G401 (cell line): ENCODE measurements at regions not wholly inside any gene's neighbourhood (a gene's known extent, or its start where the extent isn't known, plus 50 kb on each side); places are given as distances from the start of the nearest gene placed in this dataset.
A peak's percentile ranks its signal among the peaks of the same experiment; 100 is the strongest.

Experiments
- DNase-seq: peaks from one replicate; pipeline ENCODE4 v3.0.0-alpha.2; 2015; ENCODE audit warnings: low spot score
- in situ Hi-C: cut with HindIII; loops from 2 replicates; pipeline ENCODE4 v1.10.0; 2016; ENCODE audit warnings: low sequenced_read_pairs, mixed read lengths

- in situ Hi-C loops: no loop called here
- DNase-seq: no peak
These were observed 102.5 kb downstream of the RBFOX3 start for GRCh38 chr17:79508291-79508716.

- in situ Hi-C loops: no loop called here
- no peak for DNase-seq
These were observed 103.9 kb downstream of the RBFOX3 start for GRCh38 chr17:79506955-79507354.

- in situ Hi-C loops: no loop called here
- peak; percentile 79 for DNase-seq
These were observed 104.5 kb downstream of the RBFOX3 start for GRCh38 chr17:79506150-79506870.

GRCh38 chr17:79505199-79505598 lies 105.7 kb downstream of the RBFOX3 start:
- DNase-seq: no peak
- in situ Hi-C loops: no loop called here

GRCh38 chr17:79504181-79504605 lies 106.7 kb downstream of the RBFOX3 start:
- in situ Hi-C loops: no loop called here
- DNase-seq: peak; percentile 77

GRCh38 chr17:79503126-79503839 lies 107.6 kb downstream of the RBFOX3 start:
- in situ Hi-C loops: no loop called here
- DNase-seq: no peak

GRCh38 chr17:79501910-79502309 lies 108.9 kb downstream of the RBFOX3 start:
- DNase-seq: no peak
- in situ Hi-C loops: no loop called here

- in situ Hi-C loops: no loop called here
- DNase-seq: no peak
These were observed 109.9 kb downstream of the RBFOX3 start for GRCh38 chr17:79500745-79501618.

- in situ Hi-C loops: no loop called here
- DNase-seq: no peak
These were observed 112.0 kb downstream of the RBFOX3 start for GRCh38 chr17:79498854-79499253.

- peak; percentile 91 for DNase-seq
- in situ Hi-C loops: no loop called here
These were observed 113.0 kb downstream of the RBFOX3 start for GRCh38 chr17:79497777-79498348.

GRCh38 chr17:79496422-79497005 lies 114.3 kb downstream of the RBFOX3 start:
- in situ Hi-C loops: no loop called here
- DNase-seq: no peak

- in situ Hi-C loops: no loop called here
- no peak for DNase-seq
These were observed 115.2 kb downstream of the RBFOX3 start for GRCh38 chr17:79495665-79496064.

- no peak for DNase-seq
- in situ Hi-C loops: no loop called here
These were observed 119.8 kb downstream of the RBFOX3 start for GRCh38 chr17:79491006-79491405.

GRCh38 chr17:79490530-79490929 lies 120.3 kb downstream of the RBFOX3 start:
- in situ Hi-C loops: no loop called here
- DNase-seq: no peak

- in situ Hi-C loops: no loop called here
- DNase-seq: no peak
These were observed 123.7 kb downstream of the RBFOX3 start for GRCh38 chr17:79487149-79487548.

GRCh38 chr17:79485991-79486390 lies 124.9 kb downstream of the RBFOX3 start:
- in situ Hi-C loops: no loop called here
- no peak for DNase-seq

GRCh38 chr17:79485419-79485985 lies 125.3 kb downstream of the RBFOX3 start:
- DNase-seq: no peak
- in situ Hi-C loops: no loop called here

GRCh38 chr17:79484600-79485418 lies 126.0 kb downstream of the RBFOX3 start:
- in situ Hi-C loops: no loop called here
- no peak for DNase-seq
